Activated T-cell treated with anti-CD3 and anti-CD28 coated beads for 4 hours (primary cell): ENCODE measurements at regions not wholly inside any gene's neighbourhood (a gene's known extent, or its start where the extent isn't known, plus 50 kb on each side); places are given as distances from the start of the nearest gene placed in this dataset.

Source experiments
- DNase-seq: peaks from one replicate; pipeline ENCODE4 v3.0.0-alpha.2; 2020

- DNase-seq, result no peak
These were observed 238.7 kb upstream of the SALL3 start for GRCh38 chr18:78740876-78741275.

- no peak for DNase-seq
These were observed 238.0 kb upstream of the SALL3 start for GRCh38 chr18:78741381-78742217.

GRCh38 chr18:78742218-78742745, 237.3 kb upstream of the SALL3 start:
- no peak for DNase-seq

GRCh38 chr18:78743078-78743477, 236.5 kb upstream of the SALL3 start:
- DNase-seq, result no peak

- no peak for DNase-seq
These were observed 228.0 kb upstream of the SALL3 start for GRCh38 chr18:78751664-78752063.

- no peak for DNase-seq
These were observed 226.4 kb upstream of the SALL3 start for GRCh38 chr18:78753240-78753639.

- DNase-seq, result no peak
These were observed 225.1 kb upstream of the SALL3 start for GRCh38 chr18:78754311-78755043.

GRCh38 chr18:78757014-78757413, 222.6 kb upstream of the SALL3 start:
- DNase-seq, result no peak

GRCh38 chr18:78758496-78758895, 221.1 kb upstream of the SALL3 start:
- DNase-seq, result no peak

GRCh38 chr18:78762753-78763152, 216.9 kb upstream of the SALL3 start:
- DNase-seq, result no peak

- DNase-seq, result no peak
These were observed 215.1 kb upstream of the SALL3 start for GRCh38 chr18:78764544-78764943.

GRCh38 chr18:78765142-78765541, 214.5 kb upstream of the SALL3 start:
- DNase-seq, result no peak

GRCh38 chr18:78765637-78766281, 213.9 kb upstream of the SALL3 start:
- no peak for DNase-seq

GRCh38 chr18:78766651-78767533, 212.7 kb upstream of the SALL3 start:
- DNase-seq, result no peak

- no peak for DNase-seq
These were observed 212.0 kb upstream of the SALL3 start for GRCh38 chr18:78767648-78768071.

GRCh38 chr18:78768221-78768620, 211.4 kb upstream of the SALL3 start:
- DNase-seq, result no peak

- no peak for DNase-seq
These were observed 210.7 kb upstream of the SALL3 start for GRCh38 chr18:78768656-78769501.

GRCh38 chr18:78769502-78770105, 210.0 kb upstream of the SALL3 start:
- DNase-seq, result no peak

GRCh38 chr18:78770139-78770822, 209.3 kb upstream of the SALL3 start:
- DNase-seq, result no peak

GRCh38 chr18:78770823-78771139, 208.8 kb upstream of the SALL3 start:
- DNase-seq, result no peak
